ENCODE measurements at regions not wholly inside any gene's neighbourhood (a gene's known extent, or its start where the extent isn't known, plus 50 kb on each side); places are given as distances from the start of the nearest gene placed in this dataset.

DNA sequence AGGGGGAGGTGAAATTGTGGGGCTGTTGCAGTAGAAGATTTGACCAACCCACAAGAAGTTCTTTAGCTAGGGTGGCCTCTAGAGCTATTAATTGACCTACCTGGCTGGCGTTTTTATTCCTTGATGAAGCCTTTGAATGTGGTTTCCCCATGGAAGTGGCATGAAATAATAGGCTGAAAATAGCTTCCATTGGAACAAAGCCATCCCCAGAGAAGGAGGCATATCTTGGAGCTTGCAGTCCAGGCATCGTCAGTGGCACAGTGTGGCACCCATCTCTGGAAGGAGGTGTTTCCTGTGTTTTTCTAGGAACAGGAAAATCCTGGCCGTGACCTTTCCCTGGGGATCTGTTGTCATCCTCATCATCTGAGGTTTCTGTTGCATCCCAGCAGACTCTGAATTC lies 96.3 kb upstream of the WDR1 start:
- no peak for TF ChIP-seq NR2C2 (CRISPR knock-in tag; IDR thresholded peaks at IDR 0.05)
- TF ChIP-seq ATF1 (CRISPR knock-in tag; IDR thresholded peaks at IDR 0.05) = no peak
- TF ChIP-seq, protein P1, sequence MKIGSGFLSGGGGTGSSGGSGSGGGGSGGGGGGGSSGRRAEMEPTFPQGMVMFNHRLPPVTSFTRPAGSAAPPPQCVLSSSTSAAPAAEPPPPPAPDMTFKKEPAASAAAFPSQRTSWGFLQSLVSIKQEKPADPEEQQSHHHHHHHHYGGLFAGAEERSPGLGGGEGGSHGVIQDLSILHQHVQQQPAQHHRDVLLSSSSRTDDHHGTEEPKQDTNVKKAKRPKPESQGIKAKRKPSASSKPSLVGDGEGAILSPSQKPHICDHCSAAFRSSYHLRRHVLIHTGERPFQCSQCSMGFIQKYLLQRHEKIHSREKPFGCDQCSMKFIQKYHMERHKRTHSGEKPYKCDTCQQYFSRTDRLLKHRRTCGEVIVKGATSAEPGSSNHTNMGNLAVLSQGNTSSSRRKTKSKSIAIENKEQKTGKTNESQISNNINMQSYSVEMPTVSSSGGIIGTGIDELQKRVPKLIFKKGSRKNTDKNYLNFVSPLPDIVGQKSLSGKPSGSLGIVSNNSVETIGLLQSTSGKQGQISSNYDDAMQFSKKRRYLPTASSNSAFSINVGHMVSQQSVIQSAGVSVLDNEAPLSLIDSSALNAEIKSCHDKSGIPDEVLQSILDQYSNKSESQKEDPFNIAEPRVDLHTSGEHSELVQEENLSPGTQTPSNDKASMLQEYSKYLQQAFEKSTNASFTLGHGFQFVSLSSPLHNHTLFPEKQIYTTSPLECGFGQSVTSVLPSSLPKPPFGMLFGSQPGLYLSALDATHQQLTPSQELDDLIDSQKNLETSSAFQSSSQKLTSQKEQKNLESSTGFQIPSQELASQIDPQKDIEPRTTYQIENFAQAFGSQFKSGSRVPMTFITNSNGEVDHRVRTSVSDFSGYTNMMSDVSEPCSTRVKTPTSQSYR (CRISPR knock-in tag; IDR thresholded peaks at IDR 0.05) = no peak
- TF ChIP-seq ZNF423 (CRISPR knock-in tag; IDR thresholded peaks at IDR 0.05) = no peak
- TF ChIP-seq, protein P2, sequence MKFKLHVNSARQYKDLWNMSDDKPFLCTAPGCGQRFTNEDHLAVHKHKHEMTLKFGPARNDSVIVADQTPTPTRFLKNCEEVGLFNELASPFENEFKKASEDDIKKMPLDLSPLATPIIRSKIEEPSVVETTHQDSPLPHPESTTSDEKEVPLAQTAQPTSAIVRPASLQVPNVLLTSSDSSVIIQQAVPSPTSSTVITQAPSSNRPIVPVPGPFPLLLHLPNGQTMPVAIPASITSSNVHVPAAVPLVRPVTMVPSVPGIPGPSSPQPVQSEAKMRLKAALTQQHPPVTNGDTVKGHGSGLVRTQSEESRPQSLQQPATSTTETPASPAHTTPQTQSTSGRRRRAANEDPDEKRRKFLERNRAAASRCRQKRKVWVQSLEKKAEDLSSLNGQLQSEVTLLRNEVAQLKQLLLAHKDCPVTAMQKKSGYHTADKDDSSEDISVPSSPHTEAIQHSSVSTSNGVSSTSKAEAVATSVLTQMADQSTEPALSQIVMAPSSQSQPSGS (CRISPR knock-in tag; IDR thresholded peaks at IDR 0.05; ENCODE audit: borderline replicate concordance, low read depth) = no peak
- TF ChIP-seq, protein P3, sequence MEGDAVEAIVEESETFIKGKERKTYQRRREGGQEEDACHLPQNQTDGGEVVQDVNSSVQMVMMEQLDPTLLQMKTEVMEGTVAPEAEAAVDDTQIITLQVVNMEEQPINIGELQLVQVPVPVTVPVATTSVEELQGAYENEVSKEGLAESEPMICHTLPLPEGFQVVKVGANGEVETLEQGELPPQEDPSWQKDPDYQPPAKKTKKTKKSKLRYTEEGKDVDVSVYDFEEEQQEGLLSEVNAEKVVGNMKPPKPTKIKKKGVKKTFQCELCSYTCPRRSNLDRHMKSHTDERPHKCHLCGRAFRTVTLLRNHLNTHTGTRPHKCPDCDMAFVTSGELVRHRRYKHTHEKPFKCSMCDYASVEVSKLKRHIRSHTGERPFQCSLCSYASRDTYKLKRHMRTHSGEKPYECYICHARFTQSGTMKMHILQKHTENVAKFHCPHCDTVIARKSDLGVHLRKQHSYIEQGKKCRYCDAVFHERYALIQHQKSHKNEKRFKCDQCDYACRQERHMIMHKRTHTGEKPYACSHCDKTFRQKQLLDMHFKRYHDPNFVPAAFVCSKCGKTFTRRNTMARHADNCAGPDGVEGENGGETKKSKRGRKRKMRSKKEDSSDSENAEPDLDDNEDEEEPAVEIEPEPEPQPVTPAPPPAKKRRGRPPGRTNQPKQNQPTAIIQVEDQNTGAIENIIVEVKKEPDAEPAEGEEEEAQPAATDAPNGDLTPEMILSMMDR (IDR thresholded peaks at IDR 0.05) = no peak
- TF ChIP-seq ESRRA (CRISPR knock-in tag; IDR thresholded peaks at IDR 0.05; ENCODE audit: borderline replicate concordance) = no peak
- TF ChIP-seq, protein P4, sequence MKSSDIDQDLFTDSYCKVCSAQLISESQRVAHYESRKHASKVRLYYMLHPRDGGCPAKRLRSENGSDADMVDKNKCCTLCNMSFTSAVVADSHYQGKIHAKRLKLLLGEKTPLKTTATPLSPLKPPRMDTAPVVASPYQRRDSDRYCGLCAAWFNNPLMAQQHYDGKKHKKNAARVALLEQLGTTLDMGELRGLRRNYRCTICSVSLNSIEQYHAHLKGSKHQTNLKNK (CRISPR knock-in tag; IDR thresholded peaks at IDR 0.05) = no peak
- TF ChIP-seq, protein P5, sequence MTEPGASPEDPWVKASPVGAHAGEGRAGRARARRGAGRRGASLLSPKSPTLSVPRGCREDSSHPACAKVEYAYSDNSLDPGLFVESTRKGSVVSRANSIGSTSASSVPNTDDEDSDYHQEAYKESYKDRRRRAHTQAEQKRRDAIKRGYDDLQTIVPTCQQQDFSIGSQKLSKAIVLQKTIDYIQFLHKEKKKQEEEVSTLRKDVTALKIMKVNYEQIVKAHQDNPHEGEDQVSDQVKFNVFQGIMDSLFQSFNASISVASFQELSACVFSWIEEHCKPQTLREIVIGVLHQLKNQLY (CRISPR knock-in tag; IDR thresholded peaks at IDR 0.05) = no peak
- no peak for TF ChIP-seq TCF7 (CRISPR knock-in tag; IDR thresholded peaks at IDR 0.05; ENCODE audit: low read depth)
- TF ChIP-seq, protein P6, sequence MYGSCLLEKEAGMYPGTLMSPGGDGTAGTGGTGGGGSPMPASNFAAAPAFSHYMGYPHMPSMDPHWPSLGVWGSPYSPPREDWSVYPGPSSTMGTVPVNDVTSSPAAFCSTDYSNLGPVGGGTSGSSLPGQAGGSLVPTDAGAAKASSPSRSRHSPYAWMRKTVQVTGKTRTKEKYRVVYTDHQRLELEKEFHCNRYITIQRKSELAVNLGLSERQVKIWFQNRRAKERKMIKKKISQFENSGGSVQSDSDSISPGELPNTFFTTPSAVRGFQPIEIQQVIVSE (CRISPR knock-in tag; IDR thresholded peaks at IDR 0.05; ENCODE audit: borderline replicate concordance) = no peak
- no peak for TF ChIP-seq JUN (CRISPR knock-in tag; IDR thresholded peaks at IDR 0.05)
- no peak for TF ChIP-seq CBFB (CRISPR knock-in tag; IDR thresholded peaks at IDR 0.05; ENCODE audit: low read depth)
- TF ChIP-seq, protein P7, sequence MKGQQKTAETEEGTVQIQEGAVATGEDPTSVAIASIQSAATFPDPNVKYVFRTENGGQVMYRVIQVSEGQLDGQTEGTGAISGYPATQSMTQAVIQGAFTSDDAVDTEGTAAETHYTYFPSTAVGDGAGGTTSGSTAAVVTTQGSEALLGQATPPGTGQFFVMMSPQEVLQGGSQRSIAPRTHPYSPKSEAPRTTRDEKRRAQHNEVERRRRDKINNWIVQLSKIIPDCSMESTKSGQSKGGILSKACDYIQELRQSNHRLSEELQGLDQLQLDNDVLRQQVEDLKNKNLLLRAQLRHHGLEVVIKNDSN (CRISPR knock-in tag; IDR thresholded peaks at IDR 0.05) = no peak

Data from WTC11 (cell line).